CD4-positive, alpha-beta T cell treated with Interferon alpha-2 for 1 hour (primary cell): ENCODE measurements at regions not wholly inside any gene's neighbourhood (a gene's known extent, or its start where the extent isn't known, plus 50 kb on each side); places are given as distances from the start of the nearest gene placed in this dataset.
"Not testable (repeated sequence)": the region's sequence is repeated elsewhere in the genome, so short reads cannot be mapped to it uniquely, and the experiment has no call there.

Source experiments
- DNase-seq, 2 donors: peaks; one replicate each; pipeline ENCODE4 v3.0.0-alpha.2; 2020 to 2022

DNA sequence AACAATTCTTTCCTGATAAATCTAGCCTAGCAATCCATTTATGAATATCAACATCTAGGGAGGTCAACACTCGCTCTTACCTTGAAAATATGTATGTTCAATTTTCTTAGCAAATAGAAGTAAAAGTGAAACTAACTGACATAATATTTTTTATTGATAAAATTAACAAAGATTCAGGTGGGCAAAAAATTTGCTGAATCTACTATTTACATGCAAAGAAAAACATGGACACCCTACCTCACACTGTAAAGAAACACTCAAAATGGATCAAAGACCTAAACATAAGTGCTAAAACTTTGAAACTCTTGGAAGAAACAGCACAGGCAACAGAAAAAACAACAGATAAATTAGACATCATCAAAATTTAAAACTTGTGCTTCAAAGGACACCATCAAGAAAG lies 151.6 kb upstream of the MYRIP start:
- DNase-seq = no peak

DNA sequence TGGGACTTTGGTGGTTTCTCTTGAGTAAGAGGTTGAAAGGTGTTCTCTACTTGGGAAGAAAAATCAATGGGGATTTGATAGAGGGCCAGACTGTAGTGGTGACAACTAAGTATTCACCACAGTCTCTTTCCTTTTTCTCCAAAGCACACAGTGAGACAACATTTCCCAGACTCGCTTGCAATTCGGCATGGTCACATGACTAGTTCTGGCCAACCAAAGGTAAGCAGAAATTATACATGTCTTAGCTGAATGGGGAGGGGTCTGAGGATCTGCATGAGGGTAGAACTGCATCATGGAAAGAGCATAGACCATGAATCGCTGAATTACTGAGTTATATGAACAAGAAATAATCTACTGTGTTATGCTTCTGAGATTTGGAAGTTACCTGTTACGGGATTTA lies 144.5 kb upstream of the MYRIP start:
- no peak for DNase-seq

DNA sequence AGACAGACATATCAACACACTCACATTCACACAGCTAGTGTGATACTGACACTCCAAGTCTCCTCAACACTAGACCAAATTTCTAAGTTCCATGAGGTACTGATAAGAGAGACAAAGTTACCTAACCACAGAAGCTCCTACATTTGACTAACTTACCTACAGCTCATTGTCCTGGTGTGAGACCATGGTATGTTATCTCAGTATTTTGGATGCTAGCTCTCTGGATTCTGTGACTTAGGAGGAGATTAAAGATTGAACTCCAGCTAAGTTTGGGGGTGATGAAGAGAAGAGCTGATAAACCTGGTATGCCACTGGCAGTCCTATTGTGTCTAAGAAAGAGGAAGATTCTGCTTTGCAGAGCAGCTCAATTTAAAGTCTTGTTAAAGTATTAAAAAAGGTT lies 144.0 kb upstream of the MYRIP start:
- DNase-seq = no peak

DNA sequence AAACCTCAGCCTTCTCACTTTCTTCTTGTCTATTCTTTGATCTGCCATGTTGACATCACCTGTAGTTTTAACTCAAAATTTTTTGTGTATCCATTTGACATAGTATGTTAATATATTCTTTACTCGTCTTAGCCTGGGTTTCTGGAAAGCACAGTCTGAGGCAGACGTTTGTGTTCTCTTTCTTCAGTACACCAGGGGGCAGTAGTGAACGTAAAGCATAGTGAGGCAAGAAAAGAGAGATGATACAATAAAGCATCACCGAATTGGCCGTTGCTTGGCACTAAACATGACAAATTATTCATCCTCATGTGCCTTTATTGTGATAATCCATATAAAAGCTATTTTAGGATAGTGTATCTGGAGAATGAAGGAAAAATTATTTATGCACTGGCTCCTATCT lies 141.0 kb upstream of the MYRIP start:
- DNase-seq = peak in 1 of 2 donors; percentile 12

DNA sequence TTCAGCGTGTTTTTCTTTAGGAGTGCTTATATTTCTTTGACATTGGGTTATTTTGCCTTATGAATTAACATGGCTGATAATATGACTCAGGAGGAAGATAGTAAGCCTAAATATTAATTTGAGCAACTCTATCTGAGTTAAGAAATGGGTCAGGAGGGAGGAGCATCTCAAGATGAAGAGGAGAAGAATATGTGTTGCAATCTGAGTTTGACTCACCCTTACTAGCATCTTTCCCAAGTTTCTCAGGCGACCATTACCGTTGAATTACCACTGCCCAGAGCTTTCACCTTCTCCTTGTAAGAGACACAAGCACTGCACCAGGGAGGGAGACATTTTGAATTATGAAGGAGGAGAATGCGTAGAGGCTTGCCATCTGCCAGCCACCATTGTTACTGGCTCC lies 138.3 kb upstream of the MYRIP start:
- DNase-seq = no peak

DNA sequence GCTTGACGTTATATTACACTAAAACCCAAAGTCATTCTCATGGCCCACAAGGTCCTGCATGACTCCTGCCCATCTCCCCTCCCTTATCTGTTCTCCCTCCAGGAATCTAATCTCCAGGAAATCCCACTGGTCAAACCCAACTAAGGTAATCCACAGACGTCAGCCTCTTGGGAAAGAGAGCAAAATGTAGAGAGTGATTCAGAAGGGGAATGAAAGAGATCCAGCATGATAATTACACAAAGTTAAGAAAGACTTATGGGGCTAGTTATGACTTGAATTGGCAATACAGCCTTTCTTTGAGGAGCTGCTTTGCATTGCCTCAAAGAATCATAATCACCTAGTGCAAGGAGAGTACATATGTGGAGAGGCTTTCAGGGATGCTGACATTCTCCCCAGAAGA lies 137.8 kb upstream of the MYRIP start:
- DNase-seq = no peak

DNA sequence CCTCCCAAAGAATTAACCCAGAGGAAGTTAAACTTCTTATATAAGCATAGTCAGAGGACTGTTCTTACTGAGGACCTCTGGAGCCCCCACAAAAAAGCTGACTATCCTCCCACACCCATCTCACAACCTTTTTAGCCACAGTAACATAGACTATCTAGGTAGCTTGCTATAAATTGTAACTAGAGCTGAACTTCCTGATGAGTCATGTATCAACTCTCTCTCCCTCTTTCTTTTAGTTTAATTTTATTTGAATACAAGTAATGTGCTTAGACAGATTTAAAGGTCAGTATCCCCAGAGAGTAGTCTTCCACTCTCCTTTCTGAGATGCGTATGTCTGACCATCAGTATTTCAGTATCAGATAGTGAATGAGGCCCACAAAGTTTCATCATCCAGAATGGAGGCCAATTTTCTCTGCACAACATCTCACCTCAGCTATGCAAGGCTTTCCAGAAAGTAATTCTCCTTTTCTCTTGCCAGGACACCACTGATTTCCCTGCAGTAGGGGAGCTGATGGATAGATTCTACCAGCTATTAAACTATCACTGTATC lies 104.0 kb upstream of the MYRIP start:
- no peak for DNase-seq

DNA sequence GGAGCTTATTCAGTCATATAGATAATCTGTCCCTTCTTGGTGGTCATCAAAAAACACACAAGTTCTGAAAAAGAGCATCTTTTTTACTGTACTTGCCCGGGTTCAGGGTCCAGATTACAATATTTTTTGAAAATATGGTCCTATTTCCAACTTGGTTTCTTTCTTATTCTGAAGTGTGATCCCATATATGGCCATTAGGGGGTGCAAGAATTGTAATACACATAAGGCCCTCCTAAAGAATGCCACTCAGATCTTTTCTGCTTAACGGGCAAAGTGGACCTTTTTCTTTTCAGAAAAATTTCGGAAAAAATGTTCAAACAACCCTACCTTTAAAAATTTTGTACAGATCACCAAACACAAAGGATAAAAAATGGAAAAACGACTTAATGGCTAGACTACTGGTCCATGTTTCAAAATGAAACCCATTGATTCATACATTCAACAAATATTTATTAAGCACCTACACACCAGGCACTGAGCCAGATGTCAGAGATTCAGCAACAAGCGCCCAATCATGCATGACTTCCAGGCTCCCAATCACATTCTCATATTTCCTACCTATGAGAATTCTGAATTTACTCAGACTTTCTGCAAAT lies 102.0 kb upstream of the MYRIP start:
- peak in 1 of 2 donors; percentile 22 for DNase-seq

DNA sequence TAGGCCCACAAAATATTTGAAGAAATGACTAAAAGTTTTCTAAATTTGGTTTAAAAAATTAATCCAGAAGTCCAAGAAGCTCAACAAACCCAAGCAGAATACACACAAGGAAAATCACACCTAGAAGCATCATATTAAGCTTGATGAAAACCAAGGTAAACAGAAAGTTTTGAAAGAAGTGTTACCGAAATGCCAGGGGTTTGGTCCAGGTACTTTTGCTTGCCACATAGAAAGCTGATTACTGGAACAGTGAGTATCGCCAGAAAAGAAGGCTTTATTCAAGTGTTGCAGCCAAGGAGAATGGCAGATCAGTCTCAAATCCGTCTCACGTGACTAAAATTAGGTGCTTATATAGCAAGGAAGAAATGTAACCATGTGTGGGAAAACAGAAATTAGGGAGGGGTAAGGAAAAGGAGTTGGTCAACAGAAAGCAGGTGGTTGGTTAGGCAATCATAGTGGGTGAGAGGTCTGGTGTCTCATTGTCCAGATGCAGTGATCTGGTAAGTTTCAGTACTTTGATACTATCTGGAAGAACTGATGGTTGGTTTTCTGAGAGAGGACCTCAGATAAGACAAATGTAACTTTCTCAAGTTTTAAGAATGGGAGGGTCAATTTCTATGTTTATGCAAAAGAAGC lies 96.9 kb upstream of the MYRIP start:
- no peak for DNase-seq

DNA sequence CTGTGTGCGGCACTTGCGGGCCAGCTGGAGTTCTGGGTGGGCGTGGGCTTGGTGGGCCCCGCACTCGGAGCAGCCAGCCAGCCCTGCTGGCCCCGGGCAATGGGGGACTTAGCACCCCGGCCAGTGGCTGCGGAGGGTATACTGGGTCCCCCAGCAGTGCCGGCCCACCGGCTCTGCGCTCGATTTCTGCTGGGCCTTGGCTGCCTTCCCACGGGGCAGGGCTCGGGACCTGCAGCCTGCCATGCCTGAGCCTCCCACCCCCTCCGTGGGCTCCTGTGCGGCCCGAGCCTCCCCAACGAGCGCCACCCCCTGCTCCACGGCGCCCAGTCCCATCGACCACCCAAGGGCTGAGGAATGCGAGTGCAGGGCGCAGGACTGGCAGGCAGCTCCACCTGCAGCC lies 96.1 kb upstream of the MYRIP start:
- not testable (repeated sequence) for DNase-seq

DNA sequence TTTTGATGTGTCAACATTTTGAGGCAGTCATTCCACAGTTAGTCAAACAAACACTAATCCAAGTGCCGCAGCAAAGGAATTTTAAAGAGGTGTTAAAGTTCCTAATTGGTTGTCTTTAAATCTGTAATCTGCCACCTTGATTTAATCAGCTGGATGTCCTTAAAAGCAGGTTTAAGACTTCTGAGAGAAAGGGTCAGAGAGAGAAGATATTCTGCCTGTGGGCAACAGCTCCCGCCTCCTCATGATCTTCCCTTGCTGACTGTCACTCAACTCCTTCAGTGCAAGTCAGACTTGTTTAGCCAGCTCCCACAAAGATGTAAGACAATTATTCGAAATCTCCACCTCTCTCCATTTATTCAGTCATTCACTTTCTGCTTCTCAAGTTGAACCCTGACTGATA lies 92.6 kb upstream of the MYRIP start:
- no peak for DNase-seq

DNA sequence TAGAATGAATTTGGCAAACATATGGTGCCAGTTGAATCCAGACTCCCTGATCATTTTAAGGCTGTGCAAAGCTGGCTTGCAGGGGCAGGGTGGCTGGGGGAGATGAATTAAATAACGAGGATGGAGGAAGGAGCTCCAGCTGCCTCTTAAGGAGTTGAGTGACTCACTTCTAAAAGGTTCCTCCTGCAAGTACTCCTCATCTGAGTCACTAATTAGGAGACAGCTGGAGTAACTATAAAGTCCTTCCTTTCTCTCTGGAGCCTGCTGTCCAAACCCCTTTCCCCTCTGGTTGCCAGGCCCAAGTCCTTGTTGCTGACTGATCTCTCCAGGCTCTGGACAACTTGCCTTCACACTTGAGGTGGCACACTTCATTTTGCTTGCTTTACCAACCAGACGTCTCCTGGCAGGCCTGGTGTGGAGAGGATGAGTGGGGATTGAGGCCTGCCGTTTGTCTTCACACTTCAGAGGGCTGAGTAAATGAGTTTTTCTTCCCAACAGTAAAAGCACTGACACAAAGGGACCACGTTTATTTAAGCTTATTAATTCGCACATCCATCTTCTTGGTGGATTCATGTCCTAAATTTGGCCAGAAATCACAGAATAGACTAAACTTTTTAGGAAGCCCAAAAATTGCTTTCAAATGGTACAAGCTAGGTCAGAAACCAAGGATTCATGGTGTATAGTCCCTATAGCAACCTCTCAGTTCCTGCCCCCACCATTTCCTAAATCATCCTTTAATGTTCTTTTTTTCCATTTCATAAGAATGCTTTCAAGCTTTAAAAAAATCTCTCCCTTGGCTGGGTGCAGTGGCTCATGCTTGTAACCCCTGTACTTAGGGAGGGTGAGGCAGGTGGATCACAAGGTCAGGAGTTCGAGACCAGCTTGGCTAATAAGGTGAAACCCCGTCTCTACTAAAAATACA lies 90.5 kb upstream of the MYRIP start:
- DNase-seq = no peak

DNA sequence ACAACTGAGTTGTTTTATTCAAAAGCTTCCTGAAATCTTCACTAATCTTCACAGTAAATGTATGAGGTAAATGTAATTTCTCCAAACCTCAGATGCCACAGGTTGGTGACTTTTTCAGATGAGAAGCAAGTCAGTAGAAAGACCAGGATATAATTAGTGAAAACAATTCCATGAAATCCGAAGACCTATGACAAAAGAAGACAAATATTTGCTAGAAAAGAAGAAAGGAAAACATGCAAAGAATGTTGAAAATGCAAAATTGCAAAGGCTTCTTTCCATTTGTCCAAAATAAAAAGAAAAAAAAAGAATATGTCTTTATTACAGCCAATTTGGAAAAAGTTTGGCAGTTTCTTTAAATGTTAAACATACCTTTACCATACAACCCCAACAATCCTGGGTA lies 88.3 kb upstream of the MYRIP start:
- DNase-seq = no peak

DNA sequence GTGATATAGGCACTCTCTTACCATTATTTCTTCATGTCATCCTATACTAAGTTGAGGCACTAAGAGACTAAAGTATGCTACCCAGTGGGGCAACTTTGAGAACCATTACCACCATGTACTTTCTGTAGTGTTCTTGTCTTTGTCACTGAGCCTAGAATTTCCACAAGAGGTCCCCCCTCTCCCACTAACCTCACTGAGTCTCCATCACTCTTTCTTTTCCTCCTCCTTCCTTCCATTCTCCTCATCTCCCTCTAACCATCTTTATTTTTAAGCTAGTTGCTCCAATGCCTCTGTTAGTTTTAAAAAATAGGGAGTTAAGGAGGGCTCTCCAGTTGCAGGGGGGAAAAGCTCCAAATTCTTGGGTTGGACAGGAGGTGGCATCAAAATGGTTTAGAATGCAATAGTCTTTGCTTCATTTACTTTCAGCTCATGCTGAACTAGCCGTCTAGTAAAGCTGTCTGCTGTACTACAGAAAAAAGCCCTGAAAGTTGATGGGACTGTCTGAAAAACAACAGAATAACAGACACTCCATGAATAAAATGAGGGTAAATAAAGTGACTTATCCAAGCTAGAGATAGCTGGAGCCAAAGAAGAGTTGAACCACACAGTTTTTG lies 85.1 kb upstream of the MYRIP start:
- DNase-seq = no peak

DNA sequence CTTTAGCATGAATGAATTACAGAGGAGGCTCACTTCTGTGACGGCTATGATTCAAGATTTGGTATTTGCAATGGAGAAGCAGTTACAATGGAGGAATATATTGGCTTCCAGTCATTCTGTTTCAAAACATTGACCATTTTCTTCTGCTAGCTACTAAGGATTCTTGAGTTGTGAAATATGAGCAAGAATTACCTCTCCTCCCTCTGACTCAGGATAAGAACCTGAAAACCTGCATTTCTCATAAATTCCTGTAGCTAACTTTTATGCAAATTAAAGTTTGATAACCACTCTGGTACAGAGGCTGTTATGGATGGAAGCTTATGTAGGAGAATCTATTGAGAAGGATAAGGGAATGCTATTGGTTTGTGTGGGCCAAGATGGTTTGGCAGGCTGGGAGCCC lies 84.1 kb upstream of the MYRIP start:
- DNase-seq = no peak

DNA sequence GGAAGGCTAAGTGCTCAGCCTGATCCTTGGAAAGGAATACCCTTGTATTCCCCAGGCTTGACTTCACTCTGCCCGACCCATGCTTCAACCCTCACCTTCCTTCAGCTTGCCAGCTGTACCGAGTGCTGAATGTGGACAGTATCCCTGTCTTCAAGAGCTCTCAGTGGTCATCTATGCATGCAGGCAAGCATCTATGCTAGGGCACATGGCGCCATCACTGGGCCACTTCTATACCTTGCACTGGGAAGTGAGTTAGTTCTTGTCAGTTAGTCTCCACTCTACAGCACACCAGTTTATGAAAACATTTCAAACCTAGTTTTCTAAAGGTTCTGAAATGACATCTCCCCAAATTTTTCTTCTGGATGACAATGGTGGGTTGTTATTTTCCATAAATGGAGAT lies 82.0 kb upstream of the MYRIP start:
- DNase-seq = no peak

DNA sequence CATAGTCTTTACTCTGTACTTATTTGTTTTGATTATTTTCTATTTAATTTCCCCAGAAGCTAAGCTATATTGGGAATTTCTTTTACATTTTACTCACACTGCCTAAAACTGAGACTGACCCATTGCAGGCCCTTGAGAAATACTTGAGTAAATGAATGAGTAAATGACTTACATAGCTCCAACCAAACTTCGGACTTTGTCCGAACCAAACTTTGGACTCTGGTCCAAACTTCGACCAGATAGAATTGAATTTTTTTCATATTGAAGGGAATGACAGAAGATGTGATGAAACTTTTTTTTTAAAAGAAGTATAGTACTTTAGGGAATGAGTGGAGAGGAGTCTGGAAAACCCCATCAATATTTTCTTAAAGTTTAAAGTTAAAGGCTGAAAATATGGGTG lies 75.6 kb upstream of the MYRIP start:
- DNase-seq = no peak

DNA sequence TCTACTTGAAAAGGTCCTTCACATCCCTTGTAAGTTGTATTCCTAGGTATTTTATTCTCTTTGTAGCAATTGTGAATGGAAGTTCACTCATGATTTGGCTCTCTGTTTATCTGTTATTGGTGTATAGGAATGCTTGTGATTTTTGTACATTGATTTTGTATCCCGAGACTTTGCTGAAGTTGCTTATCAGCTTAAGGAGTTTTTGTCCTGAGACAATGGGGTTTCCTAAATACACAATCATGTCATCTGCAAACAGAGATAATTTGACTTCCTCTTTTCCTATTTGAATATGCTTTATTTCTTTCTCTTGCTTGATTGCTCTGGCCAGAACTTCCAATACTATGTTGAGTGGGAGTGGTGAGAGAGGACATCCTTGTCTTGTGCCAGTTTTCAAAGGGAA lies 69.8 kb upstream of the MYRIP start:
- not testable (repeated sequence) for DNase-seq

DNA sequence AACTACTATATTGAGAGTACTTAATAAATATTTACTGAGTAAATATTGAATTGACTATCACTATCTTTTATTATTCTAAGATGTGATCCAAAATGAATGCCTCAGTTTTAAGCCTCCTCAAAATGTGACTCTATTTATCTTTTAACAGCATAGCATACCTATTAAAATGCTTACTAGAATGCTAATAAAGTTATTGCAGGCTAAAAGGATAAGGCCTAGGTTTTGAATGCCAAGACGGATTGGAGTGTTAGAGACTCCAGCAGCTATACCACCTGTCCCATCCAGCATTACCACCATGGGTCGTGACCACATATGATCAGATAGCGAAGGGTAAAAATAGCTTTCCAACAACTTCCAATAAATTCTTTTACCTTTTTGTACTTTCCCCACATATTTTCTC lies 64.7 kb upstream of the MYRIP start:
- no peak for DNase-seq

DNA sequence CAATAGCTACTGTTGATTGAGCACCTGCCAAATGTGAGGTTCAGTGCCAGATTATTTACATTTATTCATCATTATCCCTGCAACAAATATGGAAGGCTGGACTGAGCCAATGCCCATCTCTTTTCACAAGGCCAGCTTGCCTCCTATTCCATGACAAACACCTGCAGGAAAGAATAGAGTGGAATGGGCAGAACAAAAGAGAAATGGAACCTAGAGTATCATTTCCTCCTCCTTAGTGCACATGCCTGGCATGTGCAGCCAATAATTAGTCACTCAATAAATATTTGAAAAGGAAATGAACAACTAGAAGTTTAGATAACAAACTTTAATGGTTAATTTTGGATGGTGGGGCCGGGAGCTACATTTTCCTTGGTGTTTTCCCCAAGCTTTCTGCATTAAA lies 61.4 kb upstream of the MYRIP start:
- no peak for DNase-seq

DNA sequence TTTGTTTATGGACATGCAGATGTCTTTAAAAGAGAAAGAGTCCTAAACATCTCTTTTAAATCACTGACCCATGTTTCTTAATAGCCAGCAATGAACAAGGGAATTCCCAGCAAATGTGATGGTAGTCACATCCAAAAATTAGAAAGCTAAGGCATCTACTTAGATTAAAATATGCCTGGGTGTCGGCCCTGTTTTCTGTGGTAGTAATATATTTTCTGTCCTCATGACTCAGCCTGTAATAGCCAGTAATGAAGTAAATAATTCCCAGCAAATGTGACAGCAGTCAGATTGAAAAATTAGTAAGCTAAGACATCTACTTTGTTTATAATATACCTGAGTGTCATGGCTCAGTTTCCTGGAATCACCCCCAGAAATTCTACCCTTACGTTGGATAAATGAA lies 60.6 kb upstream of the MYRIP start:
- no peak for DNase-seq

DNA sequence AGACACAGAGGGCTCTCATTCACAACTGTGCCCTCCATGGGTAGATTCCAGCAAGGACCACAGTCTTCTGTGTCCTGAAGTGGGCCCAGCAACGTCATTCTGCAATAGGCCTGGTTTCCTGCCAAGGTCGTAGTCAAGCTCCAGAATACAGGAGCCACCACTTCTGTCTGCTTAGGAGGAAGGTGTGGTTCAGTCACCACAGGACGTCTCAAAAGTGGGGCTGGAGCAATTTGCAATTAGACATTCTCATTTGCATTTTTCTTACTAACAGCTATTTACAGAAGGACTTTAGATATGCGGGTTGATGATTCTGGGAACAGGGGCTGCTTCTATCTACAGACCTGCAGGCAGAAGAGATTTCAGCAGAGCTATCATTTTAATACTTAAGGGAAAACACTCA lies 58.7 kb upstream of the MYRIP start:
- DNase-seq = no peak

DNA sequence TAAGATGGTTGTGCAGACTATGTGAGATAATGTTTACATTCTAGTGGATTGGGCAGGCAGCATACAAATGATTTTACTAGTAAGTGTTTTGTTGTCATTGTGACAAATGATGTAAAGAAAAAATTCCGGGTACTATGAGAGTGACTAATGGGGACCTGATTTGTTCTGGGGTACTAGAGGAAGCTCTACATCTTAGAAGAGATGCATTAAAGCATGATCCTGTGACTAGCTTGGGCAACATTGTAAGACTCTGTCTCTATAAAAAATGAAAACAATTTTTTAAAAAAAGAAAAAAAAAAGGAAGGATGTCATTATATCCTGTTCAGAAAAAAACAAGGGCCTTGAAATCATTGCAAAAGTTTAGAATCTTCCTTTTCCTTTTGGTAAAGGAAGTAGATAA lies 58.1 kb upstream of the MYRIP start:
- no peak for DNase-seq
